Mucosa of rectum (tissue), 2 donors: ENCODE measurements at regions not wholly inside any gene's neighbourhood (a gene's known extent, or its start where the extent isn't known, plus 50 kb on each side); places are given as distances from the start of the nearest gene placed in this dataset.

Experiments
- H3K27ac ChIP-seq, 2 donors: one replicate each; pipeline ENCODE4 v1.7.0; 2013; ENCODE audit warnings: inconsistent platforms in 2 of 2, low read depth in 2 of 2, low read length in 2 of 2
- H3K27me3 ChIP-seq, 2 donors: one replicate each; pipeline ENCODE4 v1.7.0; 2013; ENCODE audit warnings: low read length in 2 of 2; ENCODE audit not compliant: control insufficient read depth in 2 of 2, insufficient read depth in 2 of 2
- H3K36me3 ChIP-seq, 2 donors: one replicate each; pipeline ENCODE4 v1.7.0; 2013; ENCODE audit warnings: low read length in 2 of 2; ENCODE audit not compliant: control insufficient read depth in 2 of 2, insufficient read depth in 2 of 2
- H3K4me1 ChIP-seq, 2 donors: one replicate each; pipeline ENCODE4 v1.7.0; 2013; ENCODE audit warnings: low read length in 2 of 2, mild to moderate bottlenecking in 1 of 2; ENCODE audit not compliant: control insufficient read depth in 2 of 2, insufficient read depth in 2 of 2
- H3K4me3 ChIP-seq, 2 donors: one replicate each; pipeline ENCODE4 v1.7.0; 2013; ENCODE audit warnings: low read length in 2 of 2
- H3K9ac ChIP-seq, 2 donors: one replicate each; pipeline ENCODE4 v1.7.0; 2013; ENCODE audit warnings: low read length in 2 of 2, low read depth in 1 of 2, mild to moderate bottlenecking in 1 of 2
- H3K9me3 ChIP-seq, 2 donors: one replicate each; pipeline ENCODE4 v1.7.0; 2013; ENCODE audit warnings: low read length in 2 of 2; ENCODE audit not compliant: control insufficient read depth in 2 of 2
- donor health status: healthy.
- donor health status: Normal muscosa, but diverticular disease.

- H3K27ac ChIP-seq: no peak overlapping the region
- no peaks in the 10 kb centered on the region for H3K27me3 ChIP-seq
- H3K4me1 ChIP-seq: no peaks in the 10 kb centered on the region
- no peaks in the 10 kb centered on the region for H3K9me3 ChIP-seq
- no peaks in the 10 kb centered on the region for H3K36me3 ChIP-seq
- no peak overlapping the region for H3K4me3 ChIP-seq
- no peak overlapping the region for H3K9ac ChIP-seq
Observed at GRCh38 chr11:29279716-29280115, 737.1 kb downstream of the KCNA4 start.

GRCh38 chr11:29272019-29272654, 744.7 kb downstream of the KCNA4 start:
- H3K4me3 ChIP-seq: no peak overlapping the region
- H3K4me1 ChIP-seq: no peaks in the 10 kb centered on the region
- H3K27me3 ChIP-seq: no peaks in the 10 kb centered on the region
- H3K36me3 ChIP-seq: no peaks in the 10 kb centered on the region
- H3K9me3 ChIP-seq: no peaks in the 10 kb centered on the region
- no peak overlapping the region for H3K9ac ChIP-seq
- H3K27ac ChIP-seq: no peak overlapping the region

GRCh38 chr11:29271616-29272015, 745.2 kb downstream of the KCNA4 start:
- Histone ChIP-seq H3K4me3 (no peak overlapping the region), H3K36me3 (no peaks in the 10 kb centered on the region), H3K9ac (no peak overlapping the region), H3K27ac (no peak overlapping the region), H3K9me3 (no peaks in the 10 kb centered on the region), H3K27me3 (no peaks in the 10 kb centered on the region), H3K4me1 (no peaks in the 10 kb centered on the region)

DNA sequence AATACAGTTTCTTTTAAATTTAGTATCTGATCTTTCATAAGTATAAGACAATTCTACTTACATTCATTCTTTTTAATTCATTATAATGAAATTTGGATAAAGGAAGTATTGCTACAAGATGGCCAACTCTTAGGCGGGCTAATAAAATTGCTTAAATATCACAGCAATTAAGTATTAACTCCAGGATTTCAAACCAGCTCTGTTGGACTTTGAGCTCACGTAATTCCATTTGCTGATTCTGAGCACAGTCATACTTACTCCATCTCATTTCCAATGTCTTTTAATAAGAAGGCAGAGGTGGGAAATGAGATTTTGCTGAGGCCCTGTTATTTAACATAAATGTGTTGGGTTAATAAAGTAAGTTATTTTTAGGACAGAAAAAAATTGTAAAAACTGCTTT, 748.1 kb downstream of the KCNA4 start:
- Histone ChIP-seq H3K27me3 (no peaks in the 10 kb centered on the region), H3K27ac (no peak overlapping the region), H3K9me3 (no peaks in the 10 kb centered on the region), H3K36me3 (no peaks in the 10 kb centered on the region), H3K9ac (no peak overlapping the region), H3K4me1 (no peaks in the 10 kb centered on the region), H3K4me3 (no peak overlapping the region)

- no peak overlapping the region for H3K9ac ChIP-seq
- no peaks in the 10 kb centered on the region for H3K27me3 ChIP-seq
- no peaks in the 10 kb centered on the region for H3K36me3 ChIP-seq
- no peaks in the 10 kb centered on the region for H3K4me1 ChIP-seq
- no peak overlapping the region for H3K27ac ChIP-seq
- H3K9me3 ChIP-seq: no peaks in the 10 kb centered on the region
- no peak overlapping the region for H3K4me3 ChIP-seq
Observed at GRCh38 chr11:29265792-29266191, 751.0 kb downstream of the KCNA4 start.

GRCh38 chr11:29265381-29265780, 751.4 kb downstream of the KCNA4 start:
- no peak overlapping the region for H3K9ac ChIP-seq
- no peaks in the 10 kb centered on the region for H3K27me3 ChIP-seq
- H3K4me1 ChIP-seq: no peaks in the 10 kb centered on the region
- no peaks in the 10 kb centered on the region for H3K9me3 ChIP-seq
- no peak overlapping the region for H3K4me3 ChIP-seq
- no peaks in the 10 kb centered on the region for H3K36me3 ChIP-seq
- H3K27ac ChIP-seq: no peak overlapping the region

GRCh38 chr11:29263971-29264682, 752.7 kb downstream of the KCNA4 start:
- no peaks in the 10 kb centered on the region for H3K36me3 ChIP-seq
- no peak overlapping the region for H3K4me3 ChIP-seq
- H3K27ac ChIP-seq: no peak overlapping the region
- H3K9me3 ChIP-seq: no peaks in the 10 kb centered on the region
- H3K27me3 ChIP-seq: no peaks in the 10 kb centered on the region
- no peaks in the 10 kb centered on the region for H3K4me1 ChIP-seq
- H3K9ac ChIP-seq: no peak overlapping the region

DNA sequence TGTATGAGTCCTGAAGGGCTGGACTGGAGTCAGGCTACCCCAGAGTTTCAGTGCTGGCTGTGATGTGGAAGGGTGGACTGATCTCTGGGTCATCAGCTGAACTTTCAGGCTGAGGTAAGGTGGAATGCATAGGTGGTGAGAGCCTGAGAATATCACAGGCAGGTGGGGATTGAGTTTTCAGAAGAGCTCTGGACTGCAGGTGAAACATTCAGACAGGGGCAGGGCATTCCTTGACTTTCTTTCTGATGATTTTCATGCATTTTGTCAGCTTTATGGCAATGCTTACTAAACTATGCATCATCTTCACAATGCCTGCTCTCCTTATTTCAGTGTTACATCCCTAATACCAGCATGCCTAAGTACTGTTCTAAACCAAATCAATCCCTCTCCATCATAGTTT, 755.0 kb downstream of the KCNA4 start:
- H3K36me3 ChIP-seq: no peaks in the 10 kb centered on the region
- H3K27ac ChIP-seq: no peak overlapping the region
- no peak overlapping the region for H3K9ac ChIP-seq
- H3K9me3 ChIP-seq: no peaks in the 10 kb centered on the region
- H3K27me3 ChIP-seq: no peaks in the 10 kb centered on the region
- no peak overlapping the region for H3K4me3 ChIP-seq
- no peaks in the 10 kb centered on the region for H3K4me1 ChIP-seq

DNA sequence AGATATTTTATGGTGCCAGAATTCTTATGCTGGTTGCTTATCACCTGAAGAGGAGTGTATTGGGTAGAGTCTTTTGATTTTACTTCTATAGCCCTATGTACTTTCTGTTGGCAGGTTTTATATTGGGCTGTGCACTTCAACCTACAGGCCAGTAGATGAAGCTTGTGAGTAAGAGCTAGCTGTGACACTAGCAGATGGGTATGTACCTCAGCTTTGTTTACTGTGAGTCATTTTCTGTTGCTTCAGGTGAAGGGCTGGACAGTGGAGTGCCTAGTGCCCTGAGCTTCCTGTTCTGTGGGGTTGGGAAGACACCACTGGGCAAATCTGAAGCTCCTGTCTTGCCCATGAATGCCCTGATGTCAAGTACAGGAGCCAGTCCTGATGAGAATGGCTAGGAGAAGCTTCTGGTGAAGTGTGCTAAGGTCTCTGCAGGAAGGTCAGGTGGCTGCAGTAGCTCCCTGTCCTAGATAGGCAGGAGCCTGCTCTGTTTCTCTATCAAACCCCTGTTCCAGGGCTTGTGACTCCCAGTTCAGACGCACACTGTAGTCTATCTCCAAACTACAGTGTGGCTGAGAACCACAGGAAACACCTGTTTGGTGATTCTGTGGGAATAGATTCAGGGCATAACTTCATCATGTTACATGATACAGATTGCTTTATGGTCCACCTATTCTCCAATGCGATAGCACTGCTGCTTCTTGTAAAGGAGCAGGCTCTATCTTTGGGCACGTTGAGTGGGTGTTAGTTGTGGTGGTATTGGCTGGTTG, 755.7 kb downstream of the KCNA4 start:
- Histone ChIP-seq H3K27me3 (no peaks in the 10 kb centered on the region), H3K4me3 (no peak overlapping the region)

GRCh38 chr11:29258411-29258810, 758.4 kb downstream of the KCNA4 start:
- Histone ChIP-seq H3K4me3 (no peak overlapping the region), H3K9me3 (no peaks in the 10 kb centered on the region), H3K36me3 (no peaks in the 10 kb centered on the region), H3K27me3 (no peaks in the 10 kb centered on the region), H3K27ac (no peak overlapping the region), H3K9ac (no peak overlapping the region), H3K4me1 (no peaks in the 10 kb centered on the region)

More for the DNA sequence above, 755.7 kb downstream of the KCNA4 start:
- Histone ChIP-seq H3K36me3 (no peaks in the 10 kb centered on the region), H3K27ac (no peak overlapping the region), H3K9me3 (no peaks in the 10 kb centered on the region), H3K9ac (no peak overlapping the region), H3K4me1 (no peaks in the 10 kb centered on the region)
